Suprapubic skin (tissue), 4 donors: ENCODE measurements at regions not wholly inside any gene's neighbourhood (a gene's known extent, or its start where the extent isn't known, plus 50 kb on each side); places are given as distances from the start of the nearest gene placed in this dataset.

Experiments used
- DNase-seq, 2 donors: peaks; one replicate each; pipeline ENCODE4 v3.0.0-alpha.2; 2019; ENCODE audit warnings: low spot score in 2 of 2
- H3K27ac ChIP-seq: fragments of 200-600 bp; sonication (generic); one replicate; pipeline ENCODE4 v1.5.1; 2019
- H3K27me3 ChIP-seq: fragments of 200-600 bp; sonication (generic); one replicate; pipeline ENCODE4 v1.5.1; 2019
- H3K36me3 ChIP-seq: fragments of 200-600 bp; sonication (generic); one replicate; pipeline ENCODE4 v1.5.1; 2019
- H3K4me1 ChIP-seq: fragments of 200-600 bp; sonication (generic); one replicate; pipeline ENCODE4 v1.5.1; 2019
- H3K4me3 ChIP-seq: fragments of 200-600 bp; sonication (generic); one replicate; pipeline ENCODE4 v1.5.1; 2019; ENCODE audit warnings: mild to moderate bottlenecking
- H3K9me3 ChIP-seq: fragments of 200-600 bp; sonication (generic); one replicate; pipeline ENCODE4 v1.5.1; 2019
- EP300 ChIP-seq: sonication (generic); formaldehyde crosslinking; IDR thresholded peaks from one replicate; pipeline ENCODE4 v1.6.1; 2017; ENCODE audit warnings: antibody characterized with exemption
- POLR2A ChIP-seq, 2 donors: fragments of 450-650 bp; IDR thresholded peaks; one replicate each; pipeline ENCODE4 v1.6.1; 2017; ENCODE audit warnings: antibody characterized with exemption in 2 of 2, mild to moderate bottlenecking in 2 of 2, moderate library complexity in 2 of 2
- POLR2AphosphoS5 ChIP-seq, 3 donors: sonication (generic); formaldehyde crosslinking; IDR thresholded peaks; one replicate each; pipeline ENCODE4 v1.6.1; 2017; ENCODE audit warnings: antibody characterized with exemption in 3 of 3
- WGBS: methylation state at CpG from one replicate; pipeline ENCODE4 v1.1.5; 2018; 5-methylcytosine and 5-hydroxymethylcytosine counted together
- TF ChIP-seq, protein P1 (sequence below), 2 donors: fragments of 200-600 bp in 1 of 2; fragments of 450-650 bp in 1 of 2; sonication (generic) in 1 of 2; IDR thresholded peaks; one replicate each; pipeline ENCODE4 v1.5.1; 2016 to 2019; ENCODE audit warnings: antibody characterized with exemption in 2 of 2, mild to moderate bottlenecking in 1 of 2, moderate library complexity in 1 of 2

- no peaks in the 10 kb centered on the region for H3K36me3 ChIP-seq
- H3K4me1 ChIP-seq: no peaks in the 10 kb centered on the region
- TF ChIP-seq POLR2AphosphoS5 (IDR thresholded peaks at IDR 0.05) (no peak), POLR2A (IDR thresholded peaks at IDR 0.05) (no peak), EP300 (no peak)
- TF ChIP-seq, protein P1, sequence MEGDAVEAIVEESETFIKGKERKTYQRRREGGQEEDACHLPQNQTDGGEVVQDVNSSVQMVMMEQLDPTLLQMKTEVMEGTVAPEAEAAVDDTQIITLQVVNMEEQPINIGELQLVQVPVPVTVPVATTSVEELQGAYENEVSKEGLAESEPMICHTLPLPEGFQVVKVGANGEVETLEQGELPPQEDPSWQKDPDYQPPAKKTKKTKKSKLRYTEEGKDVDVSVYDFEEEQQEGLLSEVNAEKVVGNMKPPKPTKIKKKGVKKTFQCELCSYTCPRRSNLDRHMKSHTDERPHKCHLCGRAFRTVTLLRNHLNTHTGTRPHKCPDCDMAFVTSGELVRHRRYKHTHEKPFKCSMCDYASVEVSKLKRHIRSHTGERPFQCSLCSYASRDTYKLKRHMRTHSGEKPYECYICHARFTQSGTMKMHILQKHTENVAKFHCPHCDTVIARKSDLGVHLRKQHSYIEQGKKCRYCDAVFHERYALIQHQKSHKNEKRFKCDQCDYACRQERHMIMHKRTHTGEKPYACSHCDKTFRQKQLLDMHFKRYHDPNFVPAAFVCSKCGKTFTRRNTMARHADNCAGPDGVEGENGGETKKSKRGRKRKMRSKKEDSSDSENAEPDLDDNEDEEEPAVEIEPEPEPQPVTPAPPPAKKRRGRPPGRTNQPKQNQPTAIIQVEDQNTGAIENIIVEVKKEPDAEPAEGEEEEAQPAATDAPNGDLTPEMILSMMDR (IDR thresholded peaks at IDR 0.05): no peak
- 62% methylated on average over 3 of the region's 3 CpGs for WGBS
- H3K4me3 ChIP-seq: no peak overlapping the region
- no peaks in the 10 kb centered on the region for H3K27me3 ChIP-seq
- H3K27ac ChIP-seq: no peak overlapping the region
- no peak for DNase-seq
- H3K9me3 ChIP-seq: peaks cover 10% of the 10 kb centered on the region
These were observed 830.3 kb upstream of the NXPH2 start for GRCh38 chr2:139610512-139610911.

GRCh38 chr2:139609109-139609508 is 828.9 kb upstream of the NXPH2 start:
- TF ChIP-seq, protein P1 (IDR thresholded peaks at IDR 0.05): no peak
- no peak for TF ChIP-seq POLR2AphosphoS5 (IDR thresholded peaks at IDR 0.05)
- no peak for TF ChIP-seq POLR2A (IDR thresholded peaks at IDR 0.05)
- no peak for TF ChIP-seq EP300
- no peak for DNase-seq
- no peaks in the 10 kb centered on the region for H3K4me1 ChIP-seq
- WGBS: 60% methylated on average over 3 of the region's 3 CpGs
- H3K27me3 ChIP-seq: no peaks in the 10 kb centered on the region
- H3K36me3 ChIP-seq: no peaks in the 10 kb centered on the region
- no peak overlapping the region for H3K27ac ChIP-seq
- H3K4me3 ChIP-seq: no peak overlapping the region
- peaks cover 10% of the 10 kb centered on the region for H3K9me3 ChIP-seq

DNA sequence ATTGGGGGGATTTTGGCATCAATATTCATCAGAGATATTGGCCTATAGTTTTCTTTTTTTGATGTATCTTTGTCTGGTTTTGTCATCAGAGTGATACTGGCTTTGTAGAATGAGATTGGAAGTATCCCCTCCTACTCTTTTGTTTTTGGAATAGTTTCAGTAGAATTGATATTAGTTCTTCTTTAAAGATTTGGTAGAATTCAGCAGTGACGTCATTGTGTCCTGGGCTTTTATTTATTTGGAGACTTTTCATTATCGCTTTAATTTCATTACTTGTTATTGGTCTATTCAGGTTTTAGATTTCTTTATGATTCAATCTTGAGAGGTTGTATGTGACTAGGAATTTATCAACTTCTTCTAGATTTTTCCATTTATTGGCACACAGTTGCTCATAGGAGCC is 825.5 kb upstream of the NXPH2 start:
- H3K4me1 ChIP-seq: no peaks in the 10 kb centered on the region
- H3K27me3 ChIP-seq: no peaks in the 10 kb centered on the region
- 95% methylated on average over 2 of the region's 2 CpGs for WGBS
- DNase-seq: no peak
- TF ChIP-seq, protein P1 (IDR thresholded peaks at IDR 0.05): no peak
- TF ChIP-seq EP300 (no peak), POLR2AphosphoS5 (IDR thresholded peaks at IDR 0.05) (no peak), POLR2A (IDR thresholded peaks at IDR 0.05) (no peak)
- H3K4me3 ChIP-seq: no peak overlapping the region
- H3K36me3 ChIP-seq: no peaks in the 10 kb centered on the region
- no peak overlapping the region for H3K27ac ChIP-seq
- H3K9me3 ChIP-seq: peaks cover 6% of the 10 kb centered on the region

GRCh38 chr2:139600166-139600565 is 820.0 kb upstream of the NXPH2 start:
- H3K36me3 ChIP-seq: no peaks in the 10 kb centered on the region
- no peaks in the 10 kb centered on the region for H3K9me3 ChIP-seq
- WGBS: 45% methylated on average over 2 of the region's 2 CpGs
- H3K4me1 ChIP-seq: no peaks in the 10 kb centered on the region
- no peaks in the 10 kb centered on the region for H3K27me3 ChIP-seq
- TF ChIP-seq POLR2AphosphoS5 (IDR thresholded peaks at IDR 0.05): no peak
- TF ChIP-seq EP300: no peak
- TF ChIP-seq, protein P1 (IDR thresholded peaks at IDR 0.05): no peak
- no peak for TF ChIP-seq POLR2A (IDR thresholded peaks at IDR 0.05)
- H3K4me3 ChIP-seq: no peak overlapping the region
- no peak for DNase-seq
- no peak overlapping the region for H3K27ac ChIP-seq

DNA sequence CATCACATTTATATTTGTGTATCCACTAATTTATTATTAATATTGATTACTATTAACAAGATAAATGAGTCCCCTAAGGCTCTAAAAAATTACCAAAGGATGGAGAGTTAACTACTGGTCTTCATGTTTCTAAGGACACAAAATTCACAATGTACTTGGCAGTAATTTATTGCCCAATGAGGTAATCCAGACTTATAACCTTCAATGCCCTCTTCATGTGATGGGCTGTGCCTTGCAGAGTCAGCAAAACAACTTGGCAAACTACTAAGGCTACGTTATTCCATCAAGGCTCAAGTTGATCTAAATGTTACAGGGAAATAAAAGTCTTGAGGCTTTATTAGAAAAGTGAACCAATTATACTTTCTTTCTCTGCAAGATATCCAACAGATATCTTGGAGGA is 804.9 kb upstream of the NXPH2 start:
- H3K4me3 ChIP-seq: no peak overlapping the region
- no peaks in the 10 kb centered on the region for H3K27me3 ChIP-seq
- H3K36me3 ChIP-seq: no peaks in the 10 kb centered on the region
- no peak overlapping the region for H3K27ac ChIP-seq
- H3K4me1 ChIP-seq: no peaks in the 10 kb centered on the region
- 52% methylated on average over 1 of the region's 1 CpG for WGBS
- H3K9me3 ChIP-seq: no peaks in the 10 kb centered on the region
- no peak for TF ChIP-seq POLR2A (IDR thresholded peaks at IDR 0.05)
- no peak for TF ChIP-seq EP300
- no peak for TF ChIP-seq POLR2AphosphoS5 (IDR thresholded peaks at IDR 0.05)
- TF ChIP-seq, protein P1 (IDR thresholded peaks at IDR 0.05): no peak
- no peak for DNase-seq
